GM23248 (cell line): ENCODE measurements at regions not wholly inside any gene's neighbourhood (a gene's known extent, or its start where the extent isn't known, plus 50 kb on each side); places are given as distances from the start of the nearest gene placed in this dataset.

ENCODE experiments used
- DNase-seq: peaks from one replicate; pipeline ENCODE4 v3.0.0-alpha.2; 2015
- H2AFZ ChIP-seq: fragments of 200-600 bp; sonication (generic); 2 replicates; pipeline ENCODE4 v1.6.1; 2016; ENCODE audit warnings: antibody characterized with exemption
- H3F3A ChIP-seq: fragments of 200-600 bp; sonication (generic); 2 replicates; pipeline ENCODE4 v1.6.1; 2016; ENCODE audit warnings: mild to moderate bottlenecking, antibody characterized with exemption, mixed run types; ENCODE audit not compliant: insufficient read depth
- H3K27ac ChIP-seq: fragments of 200-600 bp; sonication (generic); 2 replicates; pipeline ENCODE4 v1.5.1; 2016; ENCODE audit warnings: mild to moderate bottlenecking
- H3K27me3 ChIP-seq: fragments of 200-600 bp; sonication (generic); replicated peaks from 2 replicates; pipeline ENCODE4 v1.6.1; 2016; ENCODE audit warnings: mild to moderate bottlenecking; ENCODE audit not compliant: insufficient read depth
- H3K36me3 ChIP-seq: fragments of 200-600 bp; sonication (generic); 2 replicates; pipeline ENCODE4 v1.6.1; 2016; ENCODE audit warnings: low read depth, mild to moderate bottlenecking
- H3K4me1 ChIP-seq: fragments of 200-600 bp; sonication (generic); 2 replicates; pipeline ENCODE4 v1.6.1; 2016; ENCODE audit warnings: mild to moderate bottlenecking; ENCODE audit not compliant: insufficient read depth
- H3K4me2 ChIP-seq: fragments of 200-600 bp; sonication (generic); one replicate; pipeline ENCODE4 v1.6.1; 2016; ENCODE audit warnings: mild to moderate bottlenecking; ENCODE audit not compliant: unreplicated experiment
- H3K4me3 ChIP-seq: fragments of 200-600 bp; sonication (generic); 2 replicates; pipeline ENCODE4 v1.5.1; 2016; ENCODE audit warnings: mild to moderate bottlenecking
- H3K79me2 ChIP-seq: fragments of 200-600 bp; sonication (generic); 2 replicates; pipeline ENCODE4 v1.6.1; 2016; ENCODE audit warnings: mild to moderate bottlenecking; ENCODE audit not compliant: insufficient read depth
- H3K9ac ChIP-seq: fragments of 200-600 bp; sonication (generic); 2 replicates; pipeline ENCODE4 v1.6.1; 2016; ENCODE audit warnings: mild to moderate bottlenecking
- H3K9me2 ChIP-seq: fragments of 200-600 bp; sonication (generic); 2 replicates; pipeline ENCODE4 v1.6.1; 2016; ENCODE audit warnings: mixed run types, mild to moderate bottlenecking, moderate library complexity; ENCODE audit not compliant: insufficient read depth
- H3K9me3 ChIP-seq: fragments of 200-600 bp; sonication (generic); one replicate; pipeline ENCODE4 v1.6.1; 2017; ENCODE audit warnings: low read depth
- H4K20me1 ChIP-seq: fragments of 200-600 bp; sonication (generic); 2 replicates; pipeline ENCODE4 v1.6.0; 2016; ENCODE audit not compliant: insufficient read depth
- EZH2 ChIP-seq: fragments of 200-600 bp; sonication (generic); IDR thresholded peaks from 2 replicates; pipeline ENCODE4 v1.6.1; 2018; ENCODE audit warnings: antibody characterized with exemption, mild to moderate bottlenecking; ENCODE audit not compliant: insufficient read depth, poor library complexity, severe bottlenecking
- EZH2phosphoT487 ChIP-seq: fragments of 200-600 bp; sonication (generic); IDR thresholded peaks from 2 replicates; pipeline ENCODE4 v1.6.1; 2018; ENCODE audit warnings: antibody characterized with exemption, moderate library complexity, mild to moderate bottlenecking, low read depth; ENCODE audit not compliant: insufficient read depth
- WGBS, 2 experiments: methylation state at CpG; one replicate each; pipeline ENCODE4 v1.1.6; 2015 to 2017; ENCODE audit warnings: low lambda C conversion rate in 2 of 2, low coverage in 1 of 2; ENCODE audit errors: missing lambda C conversion rate in 2 of 2; 5-methylcytosine and 5-hydroxymethylcytosine counted together
- in situ Hi-C: fragments of 300-500 bp; cut with MboI; formaldehyde crosslinking; loops from 2 replicates; pipeline ENCODE4 v1.15.0; 2020

- H3K4me3 ChIP-seq, result no peak overlapping the region
- peaks cover 14% of the 10 kb centered on the region for H3F3A ChIP-seq
- peaks cover 17% of the 10 kb centered on the region for H3K4me1 ChIP-seq
- no peak overlapping the region for H2AFZ ChIP-seq
- H3K4me2 ChIP-seq, result no peak overlapping the region
- no peaks in the 10 kb centered on the region for H3K79me2 ChIP-seq
- no peaks in the 10 kb centered on the region for H3K9me2 ChIP-seq
- no peaks in the 10 kb centered on the region for H3K27me3 ChIP-seq
- in situ Hi-C loops, result no loop called here
- TF ChIP-seq EZH2 (no peak), EZH2phosphoT487 (no peak)
- H3K9me3 ChIP-seq, result no peaks in the 10 kb centered on the region
- H4K20me1 ChIP-seq, result no peaks in the 10 kb centered on the region
- H3K36me3 ChIP-seq, result no peaks in the 10 kb centered on the region
- DNase-seq, result no peak
- H3K9ac ChIP-seq, result no peak overlapping the region
- H3K27ac ChIP-seq, result no peak overlapping the region
- 86 to 92% methylated on average over 5 of the region's 5 CpGs for WGBS, 2 experiments
These were observed 624.9 kb upstream of the CDH2 start for GRCh38 chr18:28801876-28802275.

- Histone ChIP-seq H4K20me1 (no peaks in the 10 kb centered on the region), H3F3A (peaks cover 26% of the 10 kb centered on the region), H3K4me1 (peaks cover 40% of the 10 kb centered on the region), H3K9ac (peak overlapping the region; percentile 29; the same call in 1 of the 2 replicates), H3K4me3 (peak overlapping the region; percentile 50), H3K9me2 (no peaks in the 10 kb centered on the region), H3K4me2 (peak overlapping the region; percentile 51), H3K27ac (peak overlapping the region; percentile 74), H2AFZ (peak overlapping the region; percentile 61), H3K9me3 (no peaks in the 10 kb centered on the region), H3K27me3 (no peaks in the 10 kb centered on the region), H3K79me2 (no peaks in the 10 kb centered on the region), H3K36me3 (no peaks in the 10 kb centered on the region)
- TF ChIP-seq EZH2phosphoT487, result no peak
- TF ChIP-seq EZH2, result no peak
- DNase-seq, result peak; percentile 79
- in situ Hi-C loops, result no loop called here
- WGBS, 2 experiments, result 13 to 20% methylated on average over 5 of the region's 5 CpGs
These were observed 617.7 kb upstream of the CDH2 start for GRCh38 chr18:28794459-28795245.

GRCh38 chr18:28793901-28794300 lies 617.0 kb upstream of the CDH2 start:
- Histone ChIP-seq H3K27me3 (no peaks in the 10 kb centered on the region), H3K36me3 (no peaks in the 10 kb centered on the region), H3K9ac (no peak overlapping the region), H3K9me3 (no peaks in the 10 kb centered on the region), H3K4me2 (no peak overlapping the region), H3K79me2 (no peaks in the 10 kb centered on the region), H3F3A (peaks cover 26% of the 10 kb centered on the region), H3K9me2 (no peaks in the 10 kb centered on the region), H4K20me1 (no peaks in the 10 kb centered on the region), H3K27ac (no peak overlapping the region), H3K4me1 (peaks cover 46% of the 10 kb centered on the region), H3K4me3 (no peak overlapping the region), H2AFZ (no peak overlapping the region)
- 93 to 95% methylated on average over 1 of the region's 1 CpG for WGBS, 2 experiments
- no peak for TF ChIP-seq EZH2phosphoT487
- TF ChIP-seq EZH2, result no peak
- in situ Hi-C loops, result no loop called here
- DNase-seq, result no peak

- 76 to 81% methylated on average over 4 of the region's 4 CpGs for WGBS, 2 experiments
- H3K36me3 ChIP-seq, result no peaks in the 10 kb centered on the region
- peaks cover 26% of the 10 kb centered on the region for H3F3A ChIP-seq
- H3K79me2 ChIP-seq, result no peaks in the 10 kb centered on the region
- no peak overlapping the region for H3K4me2 ChIP-seq
- TF ChIP-seq EZH2phosphoT487 (no peak), EZH2 (no peak)
- H3K27ac ChIP-seq, result no peak overlapping the region
- H3K4me3 ChIP-seq, result no peak overlapping the region
- H4K20me1 ChIP-seq, result no peaks in the 10 kb centered on the region
- H3K9me2 ChIP-seq, result no peaks in the 10 kb centered on the region
- peaks cover 42% of the 10 kb centered on the region for H3K4me1 ChIP-seq
- H3K27me3 ChIP-seq, result no peaks in the 10 kb centered on the region
- in situ Hi-C loops, result no loop called here
- no peak overlapping the region for H2AFZ ChIP-seq
- no peaks in the 10 kb centered on the region for H3K9me3 ChIP-seq
- DNase-seq, result no peak
- H3K9ac ChIP-seq, result no peak overlapping the region
These were observed 615.6 kb upstream of the CDH2 start for GRCh38 chr18:28792404-28793086.
